SK-N-MC (cell line): ENCODE measurements at regions not wholly inside any gene's neighbourhood (a gene's known extent, or its start where the extent isn't known, plus 50 kb on each side); places are given as distances from the start of the nearest gene placed in this dataset.

Experiments used
- EZH2 ChIP-seq: fragments of 200-600 bp; sonication (generic); IDR thresholded peaks from one replicate; pipeline ENCODE4 v1.6.1; 2017; ENCODE audit warnings: antibody characterized with exemption
- FOXP2 ChIP-seq: optimal IDR thresholded peaks from 2 replicates; pipeline ENCODE3; 2011; ENCODE audit warnings: mild to moderate bottlenecking, moderate library complexity; ENCODE audit not compliant: insufficient read depth; ENCODE audit errors: extremely low read length, control extremely low read depth
- POLR2AphosphoS5 ChIP-seq: IDR thresholded peaks from 2 replicates; pipeline ENCODE4 v1.6.1; 2012; ENCODE audit warnings: mild to moderate bottlenecking, low read depth, low read length, borderline replicate concordance

DNA sequence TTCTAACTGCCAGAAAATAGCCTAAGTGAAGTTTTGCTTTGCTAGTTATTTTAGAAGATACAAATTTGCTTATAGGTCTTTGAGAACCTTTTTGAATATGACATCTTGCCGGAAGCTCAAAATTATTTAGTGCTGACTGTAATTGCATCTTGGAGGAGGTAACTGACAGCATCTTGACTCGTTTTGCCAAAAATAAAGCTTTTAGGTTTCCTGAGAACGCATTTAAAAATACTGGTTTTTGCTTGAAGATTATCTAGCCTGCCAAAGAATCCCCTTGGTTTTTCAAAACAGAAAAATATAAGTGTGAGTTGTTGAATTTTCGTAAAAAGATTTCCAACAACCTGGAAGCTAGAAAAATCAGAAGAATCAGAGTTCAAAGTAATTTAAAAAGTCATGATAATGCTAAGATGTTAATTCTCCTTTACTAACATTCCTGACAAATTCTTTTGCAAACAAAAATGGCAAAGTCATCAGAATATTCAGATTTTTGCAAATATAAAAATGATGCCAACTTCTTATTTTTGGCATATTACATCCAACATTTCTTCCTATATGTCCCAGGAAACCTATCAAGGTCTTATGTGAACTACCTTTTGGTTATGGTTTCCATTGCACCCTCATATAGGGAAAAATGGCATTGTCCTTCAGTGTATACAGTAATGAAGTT is 178.0 kb upstream of the SLC8A1 start:
- TF ChIP-seq EZH2 (no peak), POLR2AphosphoS5 (no peak), FOXP2 (no peak)
